Amygdala (tissue), 56 donors: ENCODE measurements at regions not wholly inside any gene's neighbourhood (a gene's known extent, or its start where the extent isn't known, plus 50 kb on each side); places are given as distances from the start of the nearest gene placed in this dataset.
A peak's percentile ranks its signal among the peaks of the same experiment; 100 is the strongest.

ENCODE experiments used
- DNase-seq, 56 donors: peaks; one replicate each; lab custom pipeline; 2025; lab: John Stamatoyannopoulos, UW

GRCh38 chr6:97557355-97557754 is 274.3 kb upstream of the MMS22L start:
- no peak for DNase-seq

- DNase-seq: no peak
Measured at GRCh38 chr6:97563529-97563928, 280.5 kb upstream of the MMS22L start.

GRCh38 chr6:97572943-97573342 is 289.9 kb upstream of the MMS22L start:
- DNase-seq: no peak

GRCh38 chr6:97586344-97586743 is 303.3 kb upstream of the MMS22L start:
- peak in 5 of 56 donors; percentile 2 to 12 (median 10) for DNase-seq

- no peak for DNase-seq
Measured at GRCh38 chr6:97591955-97592354, 308.9 kb upstream of the MMS22L start.

GRCh38 chr6:97594844-97595243 is 311.8 kb upstream of the MMS22L start:
- no peak for DNase-seq

GRCh38 chr6:97621111-97621510 is 338.1 kb upstream of the MMS22L start:
- no peak for DNase-seq

GRCh38 chr6:97626671-97627441 is 343.8 kb upstream of the MMS22L start:
- peak in 27 of 56 donors; percentile 0 to 49 (median 15) for DNase-seq

GRCh38 chr6:97629180-97629579 is 346.2 kb upstream of the MMS22L start:
- peak in 11 of 56 donors; percentile 0 to 6 (median 1) for DNase-seq

GRCh38 chr6:97630604-97631003 is 347.6 kb upstream of the MMS22L start:
- DNase-seq: no peak

GRCh38 chr6:97632341-97632740 is 349.3 kb upstream of the MMS22L start:
- DNase-seq: no peak

- DNase-seq: no peak
Measured at GRCh38 chr6:97639702-97640101, 356.7 kb upstream of the MMS22L start.

- DNase-seq: no peak
Measured at GRCh38 chr6:97644353-97644752, 361.3 kb upstream of the MMS22L start.

GRCh38 chr6:97645757-97646156 is 362.7 kb upstream of the MMS22L start:
- DNase-seq: no peak

- no peak for DNase-seq
Measured at GRCh38 chr6:97653076-97653475, 370.1 kb upstream of the MMS22L start.

- no peak for DNase-seq
Measured at GRCh38 chr6:97653517-97653916, 370.5 kb upstream of the MMS22L start.

GRCh38 chr6:97654674-97655073 is 371.7 kb upstream of the MMS22L start:
- no peak for DNase-seq

GRCh38 chr6:97656236-97656635 is 373.2 kb upstream of the MMS22L start:
- DNase-seq: peak in 1 of 56 donors; percentile 5

GRCh38 chr6:97656706-97657350 is 373.8 kb upstream of the MMS22L start:
- no peak for DNase-seq

GRCh38 chr6:97658090-97658489 is 375.1 kb upstream of the MMS22L start:
- DNase-seq: no peak

GRCh38 chr6:97663252-97663651 is 380.2 kb upstream of the MMS22L start:
- peak in 7 of 56 donors; percentile 1 to 33 (median 15) for DNase-seq

- no peak for DNase-seq
Measured at GRCh38 chr6:97665446-97665845, 382.4 kb upstream of the MMS22L start.
